ENCODE measurements at regions not wholly inside any gene's neighbourhood (a gene's known extent, or its start where the extent isn't known, plus 50 kb on each side); places are given as distances from the start of the nearest gene placed in this dataset.

DNA sequence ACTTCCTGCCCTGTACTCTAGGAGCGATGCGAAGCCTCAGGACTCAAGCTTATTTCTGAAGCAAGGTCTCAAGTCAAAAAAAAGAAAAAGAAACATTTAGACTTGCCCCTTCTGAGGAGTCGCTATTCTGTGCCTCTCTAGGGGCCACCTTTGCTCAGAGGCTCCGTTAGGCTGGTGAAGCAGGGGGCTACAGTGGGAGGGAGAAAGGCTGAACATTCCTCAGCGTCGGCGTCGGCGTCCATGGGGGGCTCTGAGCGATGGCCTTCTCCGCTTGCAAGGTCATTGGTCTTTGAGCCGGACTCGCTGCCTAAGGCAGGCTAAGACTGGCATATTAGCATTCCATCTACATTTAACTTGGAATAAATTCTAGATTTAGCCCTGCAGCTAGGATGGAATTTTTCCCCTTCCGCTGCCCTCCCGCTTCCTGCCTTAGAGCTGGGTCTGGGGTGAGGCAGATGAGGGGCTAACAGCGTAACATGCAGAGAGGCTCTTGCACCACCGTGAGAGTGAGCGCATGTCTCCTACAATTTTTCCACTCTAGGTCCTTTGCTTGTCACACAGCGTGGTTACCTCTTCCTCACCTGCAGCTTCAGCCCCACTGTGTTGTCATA, 53.6 kb upstream of the ATL2 start:
- no peak overlapping the region for H3K27ac ChIP-seq
- DNase-seq (ENCODE audit: low read depth, low spot score): no peak

DNA sequence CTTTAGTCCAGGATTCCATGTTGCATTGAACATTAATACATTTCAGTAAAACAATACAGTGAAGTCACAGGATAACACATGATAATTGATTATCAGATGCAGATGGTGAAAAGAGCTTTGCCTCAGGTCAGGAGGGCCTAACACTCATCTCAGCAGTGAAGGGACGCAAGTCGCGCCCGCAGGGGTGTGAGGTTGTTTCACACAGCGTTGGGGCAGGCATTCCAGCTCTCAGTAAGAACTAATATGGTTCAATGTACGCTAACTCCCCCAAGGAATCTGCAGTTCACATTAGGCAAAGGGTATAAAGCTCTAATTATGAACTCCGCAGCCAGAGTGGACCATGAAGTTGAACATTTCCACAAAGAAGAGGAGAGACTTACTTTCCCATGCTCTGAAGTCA, 53.1 kb upstream of the ATL2 start:
- DNase-seq (ENCODE audit: low read depth, low spot score): no peak
- no peak overlapping the region for H3K27ac ChIP-seq

DNA sequence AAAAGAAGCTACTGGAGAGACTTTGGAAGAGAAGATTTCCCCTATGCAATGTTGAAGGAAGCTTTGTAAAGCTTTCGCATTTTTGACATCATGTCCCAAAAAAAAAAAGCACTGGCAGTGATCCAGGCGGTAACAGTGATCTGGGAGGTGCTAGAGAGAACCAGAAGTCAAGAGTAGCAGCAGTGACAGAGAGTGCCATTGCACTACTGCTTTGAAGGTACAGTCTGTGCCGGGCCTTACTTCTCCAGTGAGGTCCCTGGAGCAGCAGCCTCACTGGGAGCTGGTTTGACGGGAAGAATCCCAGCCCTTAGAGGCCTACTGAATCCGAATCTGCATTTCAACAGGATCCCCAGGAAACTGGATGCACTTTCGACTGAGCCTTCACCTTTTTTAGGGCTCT, 50.9 kb upstream of the ATL2 start:
- no peak for DNase-seq (ENCODE audit: low read depth, low spot score)
- no peak overlapping the region for H3K27ac ChIP-seq

DNA sequence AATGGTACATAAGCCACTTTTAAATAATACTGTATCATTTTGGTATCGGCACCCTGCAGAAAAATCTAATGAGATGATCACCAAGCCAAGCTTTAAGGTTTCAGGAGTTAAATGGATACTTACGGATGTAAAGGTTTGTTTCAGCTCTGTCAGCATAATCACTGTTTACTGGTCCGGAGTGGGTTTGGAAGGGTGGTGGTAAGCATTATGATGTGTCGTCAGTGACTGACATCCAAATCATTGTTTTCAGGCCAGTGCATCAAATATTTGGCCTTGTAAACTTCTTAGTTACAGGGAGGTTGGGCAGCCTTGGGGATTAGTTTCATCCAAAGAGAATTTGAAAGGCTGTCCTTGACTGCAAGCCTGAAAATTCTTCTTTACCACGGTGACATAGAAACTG, 50.0 kb upstream of the ATL2 start:
- H3K27ac ChIP-seq: no peak overlapping the region

More for the DNA sequence above, 50.0 kb upstream of the ATL2 start:
- no peak for DNase-seq (ENCODE audit: low read depth, low spot score)
